CD14-positive monocyte (primary cell): ENCODE measurements at regions not wholly inside any gene's neighbourhood (a gene's known extent, or its start where the extent isn't known, plus 50 kb on each side); places are given as distances from the start of the nearest gene placed in this dataset.

ENCODE experiments used
- DNase-seq, 3 donors: peaks; one replicate each; pipeline ENCODE4 v3.0.0-alpha.2; 2011 to 2022
- H2AFZ ChIP-seq: 2 replicates; pipeline ENCODE4 v1.6.0; 2012; ENCODE audit warnings: mild to moderate bottlenecking, low read depth, low read length, inconsistent platforms; ENCODE audit not compliant: insufficient read depth, poor library complexity, severe bottlenecking
- H3K27ac ChIP-seq, 2 donors: 1 replicate in 1 of 2; 2 replicates in 1 of 2; pipeline ENCODE4 v1.5.1; 2012 to 2013; ENCODE audit warnings: low read length in 2 of 2, control low read depth in 1 of 2, inconsistent platforms in 1 of 2, low read depth in 1 of 2, mild to moderate bottlenecking in 1 of 2
- H3K27me3 ChIP-seq, 2 donors: one replicate each; pipeline versions ENCODE4 v1.6.0 to v1.6.1; 2011 to 2013; ENCODE audit warnings: low read length in 2 of 2; ENCODE audit not compliant: control insufficient read depth in 2 of 2, insufficient read depth in 2 of 2
- H3K36me3 ChIP-seq, 2 donors: replicated peaks in 1 of 2; 1 replicate in 1 of 2; 2 replicates in 1 of 2; pipeline versions ENCODE4 v1.5.1 to v1.6.1; 2012 to 2013; ENCODE audit warnings: low read length in 2 of 2, control low read depth in 1 of 2, inconsistent platforms in 1 of 2, mild to moderate bottlenecking in 1 of 2; ENCODE audit not compliant: insufficient read depth in 2 of 2, control insufficient read depth in 1 of 2
- H3K4me1 ChIP-seq, 2 donors: 1 replicate in 1 of 2; 2 replicates in 1 of 2; pipeline versions ENCODE4 v1.5.1 to v1.6.1; 2012 to 2013; ENCODE audit warnings: low read length in 2 of 2, control low read depth in 1 of 2, inconsistent platforms in 1 of 2, mild to moderate bottlenecking in 1 of 2, moderate library complexity in 1 of 2; ENCODE audit not compliant: insufficient read depth in 2 of 2, control insufficient read depth in 1 of 2
- H3K4me2 ChIP-seq: replicated peaks from 2 replicates; pipeline ENCODE3; 2012; ENCODE audit warnings: low read length, moderate library complexity, mild to moderate bottlenecking; ENCODE audit not compliant: poor library complexity, severe bottlenecking; ENCODE audit errors: extremely low read depth
- H3K4me3 ChIP-seq, 3 experiments: fragments of 200-600 bp in 1 of 3; sonication (generic) in 1 of 3; replicated peaks in 1 of 3; 1 replicate in 2 of 3; 2 replicates in 1 of 3; pipeline ENCODE4 v1.5.1; 2011 to 2013; ENCODE audit warnings: low read length in 3 of 3, mild to moderate bottlenecking in 3 of 3, control low read depth in 2 of 3, low read depth in 2 of 3, inconsistent platforms in 1 of 3, moderate library complexity in 1 of 3
- H3K79me2 ChIP-seq: 2 replicates; pipeline ENCODE4 v1.6.0; 2012; ENCODE audit warnings: mild to moderate bottlenecking, control low read depth, inconsistent platforms, low read length, moderate library complexity; ENCODE audit not compliant: insufficient read depth
- H3K9ac ChIP-seq: 2 replicates; pipeline ENCODE4 v1.6.0; 2017; ENCODE audit warnings: low read length, mild to moderate bottlenecking; ENCODE audit not compliant: insufficient read depth, poor library complexity, severe bottlenecking
- H3K9me3 ChIP-seq, 2 donors: replicated peaks in 1 of 2; 1 replicate in 1 of 2; 2 replicates in 1 of 2; pipeline versions ENCODE4 v1.5.1 to v1.6.1; 2012 to 2013; ENCODE audit warnings: low read length in 2 of 2, control low read depth in 1 of 2; ENCODE audit not compliant: control insufficient read depth in 1 of 2, insufficient read depth in 1 of 2
- H4K20me1 ChIP-seq: 2 replicates; pipeline ENCODE4 v1.6.0; 2012; ENCODE audit warnings: mild to moderate bottlenecking, low read length, control low read depth, moderate library complexity; ENCODE audit not compliant: insufficient read depth
- H3K27ac Mint-ChIP-seq, 7 donors: one replicate each; pipeline ENCODE4 v1.8.0; 2020; ENCODE audit warnings: mild to moderate bottlenecking in 7 of 7, mixed read lengths in 7 of 7, moderate library complexity in 6 of 7, inconsistent platforms in 2 of 7
- H3K27me3 Mint-ChIP-seq, 3 donors: one replicate each; pipeline ENCODE4 v1.8.0; 2021 to 2022; ENCODE audit warnings: low read depth in 3 of 3, mild to moderate bottlenecking in 3 of 3, mixed read lengths in 3 of 3, moderate library complexity in 3 of 3, inconsistent platforms in 1 of 3
- H3K36me3 Mint-ChIP-seq, 2 donors: one replicate each; pipeline ENCODE4 v1.8.0; 2020; ENCODE audit warnings: mixed read lengths in 2 of 2, inconsistent platforms in 1 of 2, mild to moderate bottlenecking in 1 of 2
- H3K4me1 Mint-ChIP-seq: one replicate; pipeline ENCODE4 v1.8.0; 2020; ENCODE audit warnings: mild to moderate bottlenecking, mixed read lengths
- H3K4me3 Mint-ChIP-seq, 2 donors: one replicate each; pipeline ENCODE4 v1.8.0; 2020; ENCODE audit warnings: mild to moderate bottlenecking in 2 of 2, mixed read lengths in 2 of 2, moderate library complexity in 1 of 2
- H3K9me3 Mint-ChIP-seq, 7 donors: one replicate each; pipeline ENCODE4 v1.8.0; 2020 to 2022; ENCODE audit warnings: mixed read lengths in 7 of 7, mild to moderate bottlenecking in 6 of 7, moderate library complexity in 6 of 7, inconsistent platforms in 2 of 7
- WGBS: methylation state at CpG from one replicate; pipeline ENCODE4 v1.1.5; 2013; ENCODE audit warnings: missing lambda C conversion rate; ENCODE audit not compliant: insufficient coverage; 5-methylcytosine and 5-hydroxymethylcytosine counted together
- intact Hi-C, 2 donors: fragments of 100-400 bp; cut with micrococcal nuclease; formaldehyde crosslinking; loops; one replicate each; pipeline versions ENCODE4 v1.15.0 to v1.15.1; 2023
- TF ChIP-seq, protein P1 (sequence below): fragments of 200-600 bp; IDR thresholded peaks from one replicate; pipeline ENCODE4 v1.8.0; 2022; ENCODE audit warnings: antibody characterized with exemption, mild to moderate bottlenecking

DNA sequence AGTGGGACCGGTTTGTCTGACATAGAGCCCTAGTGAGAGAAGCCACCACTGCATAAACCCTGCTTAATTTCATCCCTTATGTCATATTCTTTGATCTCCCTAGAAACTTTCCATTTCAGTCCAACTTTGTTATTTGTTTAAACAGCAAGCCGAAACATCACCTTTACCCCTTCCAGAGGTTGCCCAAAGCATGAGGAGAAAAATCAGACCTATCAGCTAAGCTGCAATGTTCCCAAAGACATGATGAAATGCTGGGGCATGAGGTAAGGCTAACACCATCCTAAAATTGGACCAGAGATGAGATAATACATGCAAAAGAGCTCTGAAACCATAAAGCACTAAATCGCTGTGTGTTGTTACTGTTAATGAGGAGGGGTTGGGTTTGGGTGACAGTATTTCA lies 447.9 kb upstream of the ACVR2A start:
- intact Hi-C loops: no loop called here
- peaks cover 0 to 3% (median 0%) of the 10 kb centered on the region in 3 donors for H3K27me3 Mint-ChIP-seq
- Histone ChIP-seq H3K4me3 (no peak overlapping the region), H4K20me1 (no peaks in the 10 kb centered on the region), H3K79me2 (no peaks in the 10 kb centered on the region), H3K27ac (no peak overlapping the region), H3K9ac (no peak overlapping the region), H3K9me3 (no peaks in the 10 kb centered on the region), H2AFZ (no peak overlapping the region), H3K36me3 (no peaks in the 10 kb centered on the region), H3K27me3 (no peaks in the 10 kb centered on the region), H3K4me2 (no peak overlapping the region), H3K4me1 (no peaks in the 10 kb centered on the region)
- TF ChIP-seq, protein P1, sequence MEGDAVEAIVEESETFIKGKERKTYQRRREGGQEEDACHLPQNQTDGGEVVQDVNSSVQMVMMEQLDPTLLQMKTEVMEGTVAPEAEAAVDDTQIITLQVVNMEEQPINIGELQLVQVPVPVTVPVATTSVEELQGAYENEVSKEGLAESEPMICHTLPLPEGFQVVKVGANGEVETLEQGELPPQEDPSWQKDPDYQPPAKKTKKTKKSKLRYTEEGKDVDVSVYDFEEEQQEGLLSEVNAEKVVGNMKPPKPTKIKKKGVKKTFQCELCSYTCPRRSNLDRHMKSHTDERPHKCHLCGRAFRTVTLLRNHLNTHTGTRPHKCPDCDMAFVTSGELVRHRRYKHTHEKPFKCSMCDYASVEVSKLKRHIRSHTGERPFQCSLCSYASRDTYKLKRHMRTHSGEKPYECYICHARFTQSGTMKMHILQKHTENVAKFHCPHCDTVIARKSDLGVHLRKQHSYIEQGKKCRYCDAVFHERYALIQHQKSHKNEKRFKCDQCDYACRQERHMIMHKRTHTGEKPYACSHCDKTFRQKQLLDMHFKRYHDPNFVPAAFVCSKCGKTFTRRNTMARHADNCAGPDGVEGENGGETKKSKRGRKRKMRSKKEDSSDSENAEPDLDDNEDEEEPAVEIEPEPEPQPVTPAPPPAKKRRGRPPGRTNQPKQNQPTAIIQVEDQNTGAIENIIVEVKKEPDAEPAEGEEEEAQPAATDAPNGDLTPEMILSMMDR: no peak
- H3K27ac Mint-ChIP-seq: no peak overlapping the region
- no peak for DNase-seq
- no CpG with 5 or more reads among the region's 3 CpGs for WGBS
- no peak overlapping the region for H3K4me3 Mint-ChIP-seq
- H3K4me1 Mint-ChIP-seq: no peaks in the 10 kb centered on the region
- H3K9me3 Mint-ChIP-seq: peaks cover 1 to 16% (median 6%) of the 10 kb centered on the region in 7 donors
- H3K36me3 Mint-ChIP-seq: no peaks in the 10 kb centered on the region

DNA sequence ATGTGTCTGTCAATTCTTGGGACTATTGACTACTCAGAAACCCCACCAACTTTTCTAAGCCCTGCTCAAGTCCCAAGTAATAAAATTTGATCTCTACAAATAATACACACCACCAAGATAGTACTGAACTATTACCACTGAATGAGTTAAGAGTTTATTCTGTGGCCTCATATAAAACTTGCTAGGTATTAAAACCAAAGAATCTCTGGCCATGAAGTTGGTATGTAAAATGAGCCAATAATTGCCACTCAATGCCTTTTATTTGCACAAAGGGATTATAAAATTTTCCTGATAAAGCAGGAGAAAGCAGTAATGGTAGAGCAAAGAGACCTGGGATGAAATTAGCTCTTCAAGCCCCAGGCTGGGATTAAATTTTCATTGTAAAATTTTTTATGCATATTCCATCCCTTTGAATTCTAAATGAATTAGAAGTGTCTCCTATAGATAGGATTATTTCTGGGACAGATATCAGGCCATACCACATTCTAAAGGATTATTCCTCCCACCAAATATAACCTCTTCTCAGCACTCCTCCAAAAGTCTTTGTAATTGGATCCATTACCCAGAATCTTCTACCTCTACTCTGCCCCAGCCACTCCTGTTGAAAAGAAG lies 450.5 kb upstream of the ACVR2A start:
- Histone ChIP-seq H3K4me1 (no peaks in the 10 kb centered on the region), H3K27me3 (no peaks in the 10 kb centered on the region), H3K79me2 (no peaks in the 10 kb centered on the region), H4K20me1 (no peaks in the 10 kb centered on the region), H3K4me2 (no peak overlapping the region), H3K9ac (no peak overlapping the region), H2AFZ (no peak overlapping the region), H3K4me3 (no peak overlapping the region), H3K9me3 (no peaks in the 10 kb centered on the region), H3K36me3 (no peaks in the 10 kb centered on the region), H3K27ac (no peak overlapping the region)
- Mint-ChIP-seq H3K4me3 (no peak overlapping the region), H3K27me3 (peaks cover 0 to 1% (median 0%) of the 10 kb centered on the region in 3 donors), H3K4me1 (no peaks in the 10 kb centered on the region), H3K27ac (no peak overlapping the region), H3K36me3 (no peaks in the 10 kb centered on the region), H3K9me3 (peaks cover 1 to 13% (median 5%) of the 10 kb centered on the region in 7 donors)
- no peak for DNase-seq
- TF ChIP-seq, protein P1: no peak
- intact Hi-C loops: no loop called here
